ENCODE measurements at regions not wholly inside any gene's neighbourhood (a gene's known extent, or its start where the extent isn't known, plus 50 kb on each side); places are given as distances from the start of the nearest gene placed in this dataset.

DNA sequence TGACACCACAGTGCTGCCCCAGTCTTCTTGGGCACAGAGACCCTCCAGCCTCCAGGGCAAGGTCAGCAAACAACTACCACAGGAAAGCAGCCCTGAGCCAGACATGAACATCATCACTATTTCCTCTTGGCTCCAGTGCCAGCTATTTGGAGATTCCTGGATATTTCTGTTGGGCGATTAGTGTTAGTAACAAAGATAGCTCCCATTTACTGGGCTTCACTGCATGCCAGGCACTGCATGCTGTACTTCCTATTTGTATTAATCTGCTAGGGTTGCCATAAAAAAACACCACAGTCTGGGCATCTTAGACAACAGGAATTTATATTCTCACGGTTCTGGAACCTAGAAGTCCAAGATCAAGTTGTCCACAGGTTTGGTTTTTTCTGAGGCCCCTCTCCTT lies 255.1 kb upstream of the STT3B start:
- Histone ChIP-seq H3K27me3 (ENCODE audit: insufficient read depth, low read length) (no peaks in the 10 kb centered on the region), H3K9me3 (ENCODE audit: low read length) (no peaks in the 10 kb centered on the region), H3F3A (ENCODE audit: insufficient read depth, low read length) (no peaks in the 10 kb centered on the region), H3K9ac (ENCODE audit: low read length) (no peak overlapping the region), H3K79me2 (ENCODE audit: insufficient read depth, low read length) (no peaks in the 10 kb centered on the region), H4K20me1 (ENCODE audit: insufficient read depth, low read length) (no peaks in the 10 kb centered on the region), H2AFZ (ENCODE audit: low read length) (no peak overlapping the region), H3K4me1 (ENCODE audit: insufficient read depth, low read length, severe bottlenecking) (no peaks in the 10 kb centered on the region), H3K4me3 (ENCODE audit: low read depth, low read length, poor library complexity, severe bottlenecking) (no peak overlapping the region), H3K9me2 (ENCODE audit: low read depth, low read length) (no peaks in the 10 kb centered on the region), H3K36me3 (ENCODE audit: insufficient read depth, low read length) (no peaks in the 10 kb centered on the region), H3K27ac (ENCODE audit: low read depth, low read length, poor library complexity, severe bottlenecking) (no peak overlapping the region), H3K4me2 (ENCODE audit: low read length) (no peak overlapping the region)
- TF ChIP-seq, protein P1, sequence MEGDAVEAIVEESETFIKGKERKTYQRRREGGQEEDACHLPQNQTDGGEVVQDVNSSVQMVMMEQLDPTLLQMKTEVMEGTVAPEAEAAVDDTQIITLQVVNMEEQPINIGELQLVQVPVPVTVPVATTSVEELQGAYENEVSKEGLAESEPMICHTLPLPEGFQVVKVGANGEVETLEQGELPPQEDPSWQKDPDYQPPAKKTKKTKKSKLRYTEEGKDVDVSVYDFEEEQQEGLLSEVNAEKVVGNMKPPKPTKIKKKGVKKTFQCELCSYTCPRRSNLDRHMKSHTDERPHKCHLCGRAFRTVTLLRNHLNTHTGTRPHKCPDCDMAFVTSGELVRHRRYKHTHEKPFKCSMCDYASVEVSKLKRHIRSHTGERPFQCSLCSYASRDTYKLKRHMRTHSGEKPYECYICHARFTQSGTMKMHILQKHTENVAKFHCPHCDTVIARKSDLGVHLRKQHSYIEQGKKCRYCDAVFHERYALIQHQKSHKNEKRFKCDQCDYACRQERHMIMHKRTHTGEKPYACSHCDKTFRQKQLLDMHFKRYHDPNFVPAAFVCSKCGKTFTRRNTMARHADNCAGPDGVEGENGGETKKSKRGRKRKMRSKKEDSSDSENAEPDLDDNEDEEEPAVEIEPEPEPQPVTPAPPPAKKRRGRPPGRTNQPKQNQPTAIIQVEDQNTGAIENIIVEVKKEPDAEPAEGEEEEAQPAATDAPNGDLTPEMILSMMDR (IDR thresholded peaks at IDR 0.05; ENCODE audit: low read length) = no peak
- TF ChIP-seq EZH2 (IDR thresholded peaks at IDR 0.05; ENCODE audit: borderline replicate concordance, low read length) = no peak

DNA sequence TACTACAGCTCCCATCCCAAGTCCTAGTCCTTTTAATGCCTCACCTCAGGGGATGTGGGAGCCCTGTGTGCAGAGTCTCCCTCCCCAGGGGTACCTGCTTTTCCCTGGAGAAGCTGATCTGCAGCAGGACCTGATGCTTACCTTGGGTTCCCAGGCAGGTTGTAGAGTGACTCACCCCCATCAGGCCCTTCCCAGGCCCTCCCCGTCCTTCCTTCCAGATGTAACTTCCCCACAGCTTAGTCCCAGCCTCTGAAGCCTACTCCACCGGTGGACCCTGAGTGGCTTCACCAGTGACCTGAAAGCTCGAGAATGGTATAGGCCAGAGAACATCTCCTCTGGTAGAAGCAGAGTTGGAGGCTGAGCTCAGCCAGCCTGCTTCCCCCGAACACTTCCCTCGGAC lies 254.2 kb upstream of the STT3B start:
- Histone ChIP-seq H3K4me2 (ENCODE audit: low read length) (no peak overlapping the region), H3K9me3 (ENCODE audit: low read length) (no peaks in the 10 kb centered on the region), H2AFZ (ENCODE audit: low read length) (no peak overlapping the region), H4K20me1 (ENCODE audit: insufficient read depth, low read length) (no peaks in the 10 kb centered on the region), H3F3A (ENCODE audit: insufficient read depth, low read length) (no peaks in the 10 kb centered on the region), H3K9me2 (ENCODE audit: low read depth, low read length) (no peaks in the 10 kb centered on the region), H3K79me2 (ENCODE audit: insufficient read depth, low read length) (no peaks in the 10 kb centered on the region), H3K27me3 (ENCODE audit: insufficient read depth, low read length) (no peaks in the 10 kb centered on the region), H3K36me3 (ENCODE audit: insufficient read depth, low read length) (no peaks in the 10 kb centered on the region), H3K27ac (ENCODE audit: low read depth, low read length, poor library complexity, severe bottlenecking) (no peak overlapping the region), H3K4me1 (ENCODE audit: insufficient read depth, low read length, severe bottlenecking) (no peaks in the 10 kb centered on the region), H3K4me3 (ENCODE audit: low read depth, low read length, poor library complexity, severe bottlenecking) (no peak overlapping the region), H3K9ac (ENCODE audit: low read length) (no peak overlapping the region)
- TF ChIP-seq, protein P1 (IDR thresholded peaks at IDR 0.05; ENCODE audit: low read length) = no peak
- TF ChIP-seq EZH2 (IDR thresholded peaks at IDR 0.05; ENCODE audit: borderline replicate concordance, low read length) = no peak

GRCh38 chr3:31284776-31285175 lies 247.9 kb upstream of the STT3B start:
- no peaks in the 10 kb centered on the region for H3K9me3 ChIP-seq (ENCODE audit: low read length)
- H3F3A ChIP-seq (ENCODE audit: insufficient read depth, low read length) = no peaks in the 10 kb centered on the region
- H3K36me3 ChIP-seq (ENCODE audit: insufficient read depth, low read length) = no peaks in the 10 kb centered on the region
- no peak overlapping the region for H2AFZ ChIP-seq (ENCODE audit: low read length)
- H3K79me2 ChIP-seq (ENCODE audit: insufficient read depth, low read length) = no peaks in the 10 kb centered on the region
- H3K27me3 ChIP-seq (ENCODE audit: insufficient read depth, low read length) = no peaks in the 10 kb centered on the region
- no peak overlapping the region for H3K9ac ChIP-seq (ENCODE audit: low read length)
- TF ChIP-seq, protein P1 (IDR thresholded peaks at IDR 0.05; ENCODE audit: low read length) = no peak
- no peak for TF ChIP-seq EZH2 (IDR thresholded peaks at IDR 0.05; ENCODE audit: borderline replicate concordance, low read length)
- no peak overlapping the region for H3K4me2 ChIP-seq (ENCODE audit: low read length)
- H3K9me2 ChIP-seq (ENCODE audit: low read depth, low read length) = no peaks in the 10 kb centered on the region
- no peak overlapping the region for H3K4me3 ChIP-seq (ENCODE audit: low read depth, low read length, poor library complexity, severe bottlenecking)
- no peaks in the 10 kb centered on the region for H3K4me1 ChIP-seq (ENCODE audit: insufficient read depth, low read length, severe bottlenecking)
- no peak overlapping the region for H3K27ac ChIP-seq (ENCODE audit: low read depth, low read length, poor library complexity, severe bottlenecking)
- H4K20me1 ChIP-seq (ENCODE audit: insufficient read depth, low read length) = no peaks in the 10 kb centered on the region
